SK-N-MC (cell line): ENCODE measurements at regions not wholly inside any gene's neighbourhood (a gene's known extent, or its start where the extent isn't known, plus 50 kb on each side); places are given as distances from the start of the nearest gene placed in this dataset.

Experiments
- EZH2 ChIP-seq: fragments of 200-600 bp; sonication (generic); IDR thresholded peaks from one replicate; pipeline ENCODE4 v1.6.1; 2017; ENCODE audit warnings: antibody characterized with exemption
- POLR2AphosphoS5 ChIP-seq: IDR thresholded peaks from 2 replicates; pipeline ENCODE4 v1.6.1; 2012; ENCODE audit warnings: mild to moderate bottlenecking, low read depth, low read length, borderline replicate concordance

- TF ChIP-seq POLR2AphosphoS5 (no peak), EZH2 (no peak)
Measured at GRCh38 chr5:96226941-96227552, 206.0 kb downstream of the PCSK1 start.
